NCI-H526 (cell line): ENCODE measurements at regions not wholly inside any gene's neighbourhood (a gene's known extent, or its start where the extent isn't known, plus 50 kb on each side); places are given as distances from the start of the nearest gene placed in this dataset.

Experiments
- DNase-seq, 2 experiments: peaks; one replicate each; lab custom pipeline; 2025; lab: John Stamatoyannopoulos, UW

DNA sequence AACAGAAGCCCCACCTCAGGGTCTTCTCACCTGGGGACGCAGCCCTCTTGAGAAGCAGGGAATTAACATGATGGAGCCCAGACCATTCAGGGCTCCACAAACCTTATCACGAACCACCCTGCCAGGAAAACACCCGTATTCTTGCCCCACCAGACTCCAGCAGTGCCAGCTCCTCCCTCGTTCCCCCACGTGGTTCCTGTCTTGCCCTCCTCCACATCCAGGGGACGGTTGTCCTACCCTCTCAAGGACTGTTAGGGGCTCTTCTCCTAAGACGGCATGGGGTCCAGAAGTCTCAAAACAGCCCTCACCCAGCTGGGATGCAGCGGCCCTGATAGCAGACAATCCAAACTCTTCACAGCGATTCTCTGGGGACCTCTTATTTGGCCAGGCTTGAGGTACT is 372.2 kb upstream of the HS6ST1 start:
- no peak for DNase-seq

DNA sequence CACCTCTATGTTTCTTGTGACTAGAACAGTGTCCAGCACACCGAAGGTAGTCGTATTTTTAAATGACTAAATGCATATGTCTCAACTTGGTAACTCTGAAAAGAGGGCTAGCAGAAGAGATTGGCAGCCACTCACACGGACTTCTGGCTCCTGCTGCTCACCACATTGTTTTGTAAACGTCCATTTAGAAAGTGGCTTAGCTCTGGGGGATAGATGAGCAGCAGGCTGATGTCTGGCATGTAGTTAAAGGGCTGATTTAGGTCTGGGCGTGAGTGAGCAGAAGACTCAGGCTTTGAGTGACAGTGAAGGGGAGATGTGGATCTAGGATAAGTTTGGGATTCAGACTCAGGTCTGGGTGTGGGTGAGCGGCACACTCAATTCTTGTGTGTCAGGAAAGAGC is 372.9 kb upstream of the HS6ST1 start:
- DNase-seq: no peak

GRCh38 chr2:128692895-128693742 is 374.5 kb upstream of the HS6ST1 start:
- no peak for DNase-seq

DNA sequence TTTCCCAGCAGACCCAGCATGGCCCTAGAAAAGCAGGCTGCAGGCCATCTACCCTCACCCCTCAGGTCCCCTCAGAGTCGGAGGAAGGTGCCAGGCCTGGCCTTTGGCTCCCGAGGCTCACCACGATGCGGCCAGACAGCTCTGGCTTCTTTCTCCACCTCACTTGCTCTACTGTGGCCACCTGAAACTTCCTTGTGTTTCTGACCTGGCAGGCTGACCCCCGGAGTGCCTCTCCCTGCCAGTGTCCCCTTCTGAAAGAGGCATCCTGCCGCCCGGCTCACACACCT is 375.0 kb upstream of the HS6ST1 start:
- no peak for DNase-seq

DNA sequence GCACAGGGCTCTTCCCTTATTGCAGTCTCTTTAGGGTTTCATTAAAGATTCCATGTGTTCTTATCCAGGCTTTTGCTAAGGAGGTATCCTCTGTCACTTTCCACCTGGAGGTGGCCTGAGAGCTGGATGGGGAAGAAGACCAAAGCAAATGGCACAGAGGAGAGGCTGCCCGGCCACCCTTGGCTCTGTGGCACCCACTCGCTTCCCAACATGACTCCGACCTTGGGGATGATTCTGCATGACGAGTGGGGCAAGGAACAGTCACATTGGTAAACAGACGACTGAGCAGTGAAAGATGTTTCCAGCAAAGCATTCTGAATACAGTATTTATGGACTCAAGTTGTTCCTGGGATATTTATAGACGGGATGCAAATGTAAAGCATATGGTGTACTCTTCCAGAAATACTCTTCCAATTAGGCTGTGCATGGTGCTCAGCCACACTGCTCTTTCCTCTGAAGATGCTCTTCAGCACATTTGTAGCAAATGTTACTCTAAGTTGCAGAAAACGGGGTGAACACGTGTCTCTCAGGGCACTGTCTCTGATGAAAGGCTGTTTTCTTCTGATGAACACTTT is 377.1 kb upstream of the HS6ST1 start:
- DNase-seq: no peak

- no peak for DNase-seq
Measured at GRCh38 chr2:128696421-128696820, 377.8 kb upstream of the HS6ST1 start.

GRCh38 chr2:128701418-128701817 is 382.8 kb upstream of the HS6ST1 start:
- DNase-seq: no peak

DNA sequence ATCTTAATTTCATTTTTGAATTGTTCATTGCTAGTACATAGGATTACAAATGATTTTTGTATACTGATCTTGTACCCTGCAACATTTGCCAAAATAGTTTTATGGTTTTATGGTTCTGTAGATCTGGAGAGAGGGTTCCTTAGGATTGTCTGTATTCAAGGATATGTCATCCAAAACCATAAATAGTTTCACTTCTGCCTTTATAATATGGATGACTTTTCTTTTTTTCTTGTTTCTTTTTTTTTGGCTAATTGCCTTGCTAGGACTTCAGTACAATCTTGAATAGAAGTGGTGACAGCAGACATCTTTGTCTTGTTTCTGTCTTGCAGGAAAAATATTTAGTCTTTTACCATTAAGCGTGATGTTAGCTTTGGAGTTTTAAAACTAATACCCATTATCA is 383.9 kb upstream of the HS6ST1 start:
- DNase-seq: no peak

GRCh38 chr2:128708106-128708816 is 389.6 kb upstream of the HS6ST1 start:
- no peak for DNase-seq

DNA sequence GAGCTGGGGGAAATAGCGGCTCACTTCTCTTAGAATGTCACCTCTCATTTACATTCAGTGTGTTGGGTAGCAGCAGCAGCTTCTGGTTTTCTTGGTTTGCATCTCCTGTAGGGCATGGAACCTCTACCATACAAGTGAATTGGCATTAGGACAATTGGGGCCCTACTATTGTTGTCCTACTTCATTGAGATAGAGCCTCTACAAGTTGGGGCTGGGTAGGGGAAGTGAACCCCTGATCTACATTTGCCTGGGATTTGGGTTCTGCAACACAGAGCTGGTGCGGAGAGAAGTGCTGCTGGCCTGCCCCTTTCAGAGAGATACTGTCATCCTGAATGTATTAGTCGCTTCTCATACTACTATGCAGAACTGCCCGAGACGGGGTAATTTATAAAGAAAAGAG is 391.6 kb upstream of the HS6ST1 start:
- DNase-seq: no peak

DNA sequence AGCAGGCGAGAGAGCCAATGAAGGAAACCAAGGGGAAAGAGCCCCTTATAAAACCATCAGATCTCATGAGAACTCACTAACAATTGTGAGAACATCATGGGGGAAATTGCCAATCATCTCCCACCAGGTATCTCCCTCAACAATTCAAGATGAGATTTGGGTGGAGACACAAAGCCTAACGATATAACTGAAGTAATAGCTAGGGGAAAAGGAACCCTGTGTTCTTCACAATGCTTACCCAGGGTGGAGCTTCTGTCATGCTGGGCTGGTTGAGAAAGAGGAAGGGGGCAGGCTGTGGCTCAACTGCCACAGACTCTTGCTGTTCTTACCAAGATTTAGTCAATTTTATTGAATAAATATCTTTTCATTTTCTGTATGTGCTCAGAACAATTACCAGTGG is 392.1 kb upstream of the HS6ST1 start:
- no peak for DNase-seq

- DNase-seq: no peak
Measured at GRCh38 chr2:128714285-128714684, 395.6 kb upstream of the HS6ST1 start.

GRCh38 chr2:128714851-128715312 is 396.2 kb upstream of the HS6ST1 start:
- no peak for DNase-seq

GRCh38 chr2:128715360-128715759 is 396.7 kb upstream of the HS6ST1 start:
- DNase-seq: no peak

GRCh38 chr2:128716299-128716721 is 397.6 kb upstream of the HS6ST1 start:
- peak in 1 of 2 experiments; percentile 7 for DNase-seq

- DNase-seq: no peak
Measured at GRCh38 chr2:128717758-128718710, 399.4 kb upstream of the HS6ST1 start.

DNA sequence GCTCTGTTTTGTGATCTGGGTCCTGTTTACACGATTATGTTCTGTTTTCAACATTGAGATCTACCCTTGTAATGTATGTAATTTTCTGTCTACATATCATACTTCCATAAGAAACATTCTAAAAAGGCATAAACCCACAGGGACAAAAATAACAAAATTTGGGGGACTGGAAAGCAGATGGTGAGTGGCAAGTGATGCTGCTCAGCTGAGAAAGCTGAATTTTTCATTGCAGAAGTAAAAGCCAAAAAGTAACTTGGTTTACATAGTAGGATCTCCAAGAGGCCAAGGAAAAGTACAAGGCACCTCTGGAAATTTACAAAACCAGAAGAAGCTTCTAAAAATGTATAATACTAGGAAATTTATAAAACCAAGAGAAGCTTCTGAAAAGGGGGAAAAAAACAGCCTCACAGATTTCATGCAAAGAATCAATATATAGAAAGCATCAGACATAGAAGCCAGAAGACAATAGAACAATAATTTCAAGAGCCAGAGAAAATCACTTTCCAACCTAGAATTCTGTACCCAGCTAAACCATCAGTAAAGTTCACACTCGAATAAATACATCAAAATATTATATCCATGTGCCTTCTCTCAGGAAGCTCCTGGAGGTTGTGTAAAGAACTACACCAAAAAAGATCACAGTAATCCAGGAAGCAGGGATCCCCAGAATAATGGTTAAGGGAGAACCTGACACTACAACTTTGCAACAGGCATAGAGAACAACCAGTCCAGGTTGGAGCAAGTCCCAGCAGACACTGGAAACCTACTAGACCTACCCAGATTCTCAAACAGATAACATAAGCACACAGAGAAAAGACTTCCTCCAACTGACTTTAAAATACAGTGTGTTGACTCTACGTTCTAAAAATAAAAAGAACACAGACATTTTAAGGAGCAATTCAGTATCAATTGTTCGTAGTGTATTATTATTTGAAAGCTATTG is 401.7 kb upstream of the HS6ST1 start:
- no peak for DNase-seq

DNA sequence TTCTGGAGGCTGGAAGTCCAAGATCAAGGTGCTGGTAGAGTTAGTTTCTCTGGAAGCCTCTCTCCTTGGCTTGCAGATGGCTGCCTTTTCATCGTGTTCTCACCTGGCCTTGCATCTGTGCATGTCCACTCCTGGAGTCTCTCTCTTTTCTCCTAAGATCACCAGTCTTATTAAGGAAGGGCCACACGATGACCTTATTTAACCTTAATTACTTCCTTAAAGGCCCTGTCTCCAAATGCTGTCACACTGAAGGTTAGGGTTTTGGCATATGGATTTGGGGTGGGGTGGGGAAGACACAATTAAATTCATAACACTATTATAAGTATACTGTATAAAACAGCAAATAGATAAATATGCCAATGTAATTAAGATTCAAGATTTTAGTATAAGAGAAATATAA is 402.4 kb upstream of the HS6ST1 start:
- no peak for DNase-seq

GRCh38 chr2:128722489-128722888 is 403.8 kb upstream of the HS6ST1 start:
- DNase-seq: no peak

DNA sequence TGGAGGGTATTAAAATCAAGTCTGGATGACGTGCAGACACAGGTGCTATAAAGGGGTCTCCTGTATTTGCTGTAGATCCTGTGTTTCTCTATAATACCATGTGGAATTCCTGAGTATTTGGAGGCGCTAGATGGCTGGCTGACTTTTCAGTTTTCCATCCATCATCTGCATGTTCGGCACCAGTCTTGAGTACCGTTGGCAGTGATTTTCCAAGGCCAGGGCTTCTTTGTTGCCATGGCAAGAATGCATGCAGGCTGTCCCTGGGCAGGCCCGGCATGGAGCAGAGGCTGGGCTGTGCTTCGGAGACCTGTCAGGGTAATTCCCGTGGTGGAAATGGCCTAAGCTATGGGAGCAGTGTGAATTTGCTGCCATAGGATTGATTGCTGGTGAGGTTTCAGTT is 405.9 kb upstream of the HS6ST1 start:
- DNase-seq: no peak

GRCh38 chr2:128724972-128725371 is 406.3 kb upstream of the HS6ST1 start:
- no peak for DNase-seq
